Panc1 (cell line): ENCODE measurements at regions not wholly inside any gene's neighbourhood (a gene's known extent, or its start where the extent isn't known, plus 50 kb on each side); places are given as distances from the start of the nearest gene placed in this dataset.

Source experiments
- ATAC-seq: fragments of 200-7000 bp; cut with Tn5 transposase; 2 replicates; pipeline ENCODE4 v1.9.1; 2020; ENCODE audit warnings: mild to moderate bottlenecking, moderate library complexity
- BruUV-seq: library from RNA; stranded (reverse); fragments of 400-500 nt; replicated peaks from 2 replicates; lab custom pipeline; 2021; lab: Mats Ljungman, UMichigan
- CTCF ChIA-PET: fragments of 300-600 bp; sonication (Branson Sonifier 250); formaldehyde crosslinking; loops from one replicate; lab custom pipeline; 2022; ENCODE audit warnings: antibody characterized with exemption; lab: Charles Lee
- POLR2A ChIA-PET: fragments of 300-600 bp; sonication (Branson Sonifier 250); formaldehyde crosslinking; loops from one replicate; lab custom pipeline; 2022; ENCODE audit warnings: antibody characterized with exemption; lab: Charles Lee
- DNase-seq: peaks from one replicate; pipeline ENCODE4 v3.0.0-alpha.2; 2010; ENCODE audit warnings: low read depth, low spot score
- H3K27ac ChIP-seq: 2 replicates; pipeline ENCODE4 v1.5.1; 2011; ENCODE audit warnings: mild to moderate bottlenecking, low read length, inconsistent platforms
- H3K27me3 ChIP-seq: fragments of 200-500 bp; sonication (Bioruptor generic); 2 replicates; pipeline ENCODE4 v1.6.0; 2014; ENCODE audit warnings: low read length, inconsistent platforms; ENCODE audit not compliant: control insufficient read depth, insufficient read depth
- H3K36me3 ChIP-seq: fragments of 200-500 bp; sonication (Bioruptor generic); 2 replicates; pipeline ENCODE4 v1.5.1; 2014; ENCODE audit warnings: inconsistent platforms, mild to moderate bottlenecking, low read length, moderate library complexity; ENCODE audit not compliant: control insufficient read depth, insufficient read depth
- H3K4me1 ChIP-seq: 2 replicates; pipeline ENCODE4 v1.5.1; 2011; ENCODE audit warnings: inconsistent platforms, mild to moderate bottlenecking, low read length, moderate library complexity; ENCODE audit not compliant: control insufficient read depth, insufficient read depth
- H3K4me3 ChIP-seq, 2 experiments: 2 replicates each; pipeline ENCODE4 v1.5.1; 2011 to 2012; ENCODE audit warnings: low read depth in 2 of 2, low read length in 2 of 2, mild to moderate bottlenecking in 2 of 2, inconsistent platforms in 1 of 2, moderate library complexity in 1 of 2
- H3K9me3 ChIP-seq: fragments of 200-500 bp; sonication (Bioruptor generic); 2 replicates; pipeline ENCODE4 v1.5.1; 2014; ENCODE audit warnings: low read depth, mild to moderate bottlenecking, inconsistent platforms, low read length, moderate library complexity; ENCODE audit not compliant: control insufficient read depth, insufficient read depth
- POLR2AphosphoS5 ChIP-seq: IDR thresholded peaks from 2 replicates; pipeline ENCODE4 v1.6.1; 2012; ENCODE audit warnings: mild to moderate bottlenecking, low read depth, low read length, moderate library complexity
- SIN3A ChIP-seq: IDR thresholded peaks from 2 replicates; pipeline ENCODE4 v1.6.1; 2012; ENCODE audit warnings: low read depth, mild to moderate bottlenecking, low read length, moderate library complexity, borderline replicate concordance; ENCODE audit not compliant: insufficient read depth
- TCF7L2 ChIP-seq: IDR thresholded peaks from 2 replicates; pipeline ENCODE4 v1.6.1; 2011; ENCODE audit warnings: mild to moderate bottlenecking, low read depth, low read length, inconsistent platforms
- in situ Hi-C: cut with HindIII; loops from 2 replicates; pipeline ENCODE4 v1.10.0; 2016; ENCODE audit warnings: low sequenced_read_pairs, low pct_unique_long_range_greater_than_20kb
- intact Hi-C: fragments of 100-400 bp; cut with micrococcal nuclease; formaldehyde crosslinking; loops from one replicate; pipeline ENCODE4 v1.10.0; 2022; ENCODE audit not compliant: unreplicated experiment
- TF ChIP-seq, protein P1 (sequence below), 2 experiments: IDR thresholded peaks; 2 replicates each; pipeline ENCODE4 v1.6.1; 2011 to 2012; ENCODE audit warnings: low read depth in 2 of 2, control low read depth in 1 of 2, low read length in 1 of 2, mild to moderate bottlenecking in 1 of 2, moderate library complexity in 1 of 2; ENCODE audit not compliant: insufficient read depth in 1 of 2
- TF ChIP-seq, protein P2 (sequence below): fragments of 450-650 bp; IDR thresholded peaks from 2 replicates; pipeline ENCODE4 v1.5.1; 2017; ENCODE audit warnings: mild to moderate bottlenecking

GRCh38 chr14:51307551-51307950 is 67.5 kb downstream of the TMX1 start:
- H3K4me3 ChIP-seq = no peak overlapping the region
- H3K4me1 ChIP-seq = no peaks in the 10 kb centered on the region
- POLR2A ChIA-PET = no interaction called here
- in situ Hi-C loops (no loop called here), intact Hi-C loops (no loop called here)
- ATAC-seq (no peak), DNase-seq (no peak)
- H3K36me3 ChIP-seq = no peaks in the 10 kb centered on the region
- CTCF ChIA-PET = no interaction called here
- TF ChIP-seq POLR2AphosphoS5 (no peak), TCF7L2 (no peak), SIN3A (no peak)
- TF ChIP-seq, protein P1, sequence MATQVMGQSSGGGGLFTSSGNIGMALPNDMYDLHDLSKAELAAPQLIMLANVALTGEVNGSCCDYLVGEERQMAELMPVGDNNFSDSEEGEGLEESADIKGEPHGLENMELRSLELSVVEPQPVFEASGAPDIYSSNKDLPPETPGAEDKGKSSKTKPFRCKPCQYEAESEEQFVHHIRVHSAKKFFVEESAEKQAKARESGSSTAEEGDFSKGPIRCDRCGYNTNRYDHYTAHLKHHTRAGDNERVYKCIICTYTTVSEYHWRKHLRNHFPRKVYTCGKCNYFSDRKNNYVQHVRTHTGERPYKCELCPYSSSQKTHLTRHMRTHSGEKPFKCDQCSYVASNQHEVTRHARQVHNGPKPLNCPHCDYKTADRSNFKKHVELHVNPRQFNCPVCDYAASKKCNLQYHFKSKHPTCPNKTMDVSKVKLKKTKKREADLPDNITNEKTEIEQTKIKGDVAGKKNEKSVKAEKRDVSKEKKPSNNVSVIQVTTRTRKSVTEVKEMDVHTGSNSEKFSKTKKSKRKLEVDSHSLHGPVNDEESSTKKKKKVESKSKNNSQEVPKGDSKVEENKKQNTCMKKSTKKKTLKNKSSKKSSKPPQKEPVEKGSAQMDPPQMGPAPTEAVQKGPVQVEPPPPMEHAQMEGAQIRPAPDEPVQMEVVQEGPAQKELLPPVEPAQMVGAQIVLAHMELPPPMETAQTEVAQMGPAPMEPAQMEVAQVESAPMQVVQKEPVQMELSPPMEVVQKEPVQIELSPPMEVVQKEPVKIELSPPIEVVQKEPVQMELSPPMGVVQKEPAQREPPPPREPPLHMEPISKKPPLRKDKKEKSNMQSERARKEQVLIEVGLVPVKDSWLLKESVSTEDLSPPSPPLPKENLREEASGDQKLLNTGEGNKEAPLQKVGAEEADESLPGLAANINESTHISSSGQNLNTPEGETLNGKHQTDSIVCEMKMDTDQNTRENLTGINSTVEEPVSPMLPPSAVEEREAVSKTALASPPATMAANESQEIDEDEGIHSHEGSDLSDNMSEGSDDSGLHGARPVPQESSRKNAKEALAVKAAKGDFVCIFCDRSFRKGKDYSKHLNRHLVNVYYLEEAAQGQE (IDR thresholded peaks at IDR 0.05; ENCODE audit: insufficient read depth in 1 of 2, low read depth in 2 of 2, low read length in 1 of 2) = no peak
- TF ChIP-seq, protein P2, sequence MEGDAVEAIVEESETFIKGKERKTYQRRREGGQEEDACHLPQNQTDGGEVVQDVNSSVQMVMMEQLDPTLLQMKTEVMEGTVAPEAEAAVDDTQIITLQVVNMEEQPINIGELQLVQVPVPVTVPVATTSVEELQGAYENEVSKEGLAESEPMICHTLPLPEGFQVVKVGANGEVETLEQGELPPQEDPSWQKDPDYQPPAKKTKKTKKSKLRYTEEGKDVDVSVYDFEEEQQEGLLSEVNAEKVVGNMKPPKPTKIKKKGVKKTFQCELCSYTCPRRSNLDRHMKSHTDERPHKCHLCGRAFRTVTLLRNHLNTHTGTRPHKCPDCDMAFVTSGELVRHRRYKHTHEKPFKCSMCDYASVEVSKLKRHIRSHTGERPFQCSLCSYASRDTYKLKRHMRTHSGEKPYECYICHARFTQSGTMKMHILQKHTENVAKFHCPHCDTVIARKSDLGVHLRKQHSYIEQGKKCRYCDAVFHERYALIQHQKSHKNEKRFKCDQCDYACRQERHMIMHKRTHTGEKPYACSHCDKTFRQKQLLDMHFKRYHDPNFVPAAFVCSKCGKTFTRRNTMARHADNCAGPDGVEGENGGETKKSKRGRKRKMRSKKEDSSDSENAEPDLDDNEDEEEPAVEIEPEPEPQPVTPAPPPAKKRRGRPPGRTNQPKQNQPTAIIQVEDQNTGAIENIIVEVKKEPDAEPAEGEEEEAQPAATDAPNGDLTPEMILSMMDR = no peak
- no peaks in the 10 kb centered on the region for H3K27me3 ChIP-seq
- no TSS peak for BruUV-seq
- no peaks in the 10 kb centered on the region for H3K9me3 ChIP-seq
- no peak overlapping the region for H3K27ac ChIP-seq

- CTCF ChIA-PET = no interaction called here
- intact Hi-C loops (no loop called here), in situ Hi-C loops (no loop called here)
- no peak for ATAC-seq
- Histone ChIP-seq H3K4me3 (no peak overlapping the region), H3K27ac (no peak overlapping the region), H3K36me3 (no peaks in the 10 kb centered on the region), H3K4me1 (no peaks in the 10 kb centered on the region), H3K27me3 (no peaks in the 10 kb centered on the region), H3K9me3 (no peaks in the 10 kb centered on the region)
- no TSS peak for BruUV-seq
- no peak for DNase-seq
- POLR2A ChIA-PET = no interaction called here
- TF ChIP-seq POLR2AphosphoS5 (no peak), SIN3A (no peak), TCF7L2 (no peak)
- TF ChIP-seq, protein P2 = no peak
- TF ChIP-seq, protein P1 (IDR thresholded peaks at IDR 0.05; ENCODE audit: insufficient read depth in 1 of 2, low read depth in 2 of 2, low read length in 1 of 2) = no peak
Observed at GRCh38 chr14:51308866-51309265, 68.8 kb downstream of the TMX1 start.
